Left ventricle myocardium inferior (tissue), 1 donor: ENCODE measurements at regions not wholly inside any gene's neighbourhood (a gene's known extent, or its start where the extent isn't known, plus 50 kb on each side); places are given as distances from the start of the nearest gene placed in this dataset.
"Not testable (repeated sequence)": the region's sequence is repeated elsewhere in the genome, so short reads cannot be mapped to it uniquely, and the experiment has no call there.

Experiments
- DNase-seq: peaks from one replicate; pipeline ENCODE4 v3.0.0-alpha.2; 2020
- H3K27ac ChIP-seq: fragments of 200-600 bp; replicated peaks from 2 replicates; pipeline ENCODE4 v1.8.0; 2021
- H3K27me3 ChIP-seq: fragments of 200-600 bp; 2 replicates; pipeline ENCODE4 v1.8.0; 2021; ENCODE audit warnings: low read depth
- H3K36me3 ChIP-seq: fragments of 200-600 bp; 2 replicates; pipeline ENCODE4 v1.8.0; 2021
- H3K4me1 ChIP-seq: fragments of 200-600 bp; 2 replicates; pipeline ENCODE4 v1.8.0; 2021
- H3K4me3 ChIP-seq: fragments of 200-600 bp; 2 replicates; pipeline ENCODE4 v1.8.0; 2021; ENCODE audit warnings: mild to moderate bottlenecking, moderate library complexity
- H3K9me3 ChIP-seq: fragments of 200-600 bp; replicated peaks from 2 replicates; pipeline ENCODE4 v1.8.0; 2021
- intact Hi-C: fragments of 100-400 bp; cut with micrococcal nuclease; formaldehyde crosslinking; loops from one replicate; pipeline ENCODE4 v1.11.0; 2022
- TF ChIP-seq, protein P1 (sequence below): fragments of 200-600 bp; IDR thresholded peaks from 2 replicates; pipeline ENCODE4 v1.8.0; 2021; ENCODE audit warnings: antibody characterized with exemption, mild to moderate bottlenecking, borderline replicate concordance
- donor health status: DM: no; HTN: yes; CAD: no; lungs with severe emphysema.

- DNase-seq: no peak
- Histone ChIP-seq H3K27ac (no peak overlapping the region), H3K9me3 (no peaks in the 10 kb centered on the region), H3K4me1 (no peaks in the 10 kb centered on the region), H3K4me3 (no peak overlapping the region), H3K27me3 (peaks cover 3% of the 10 kb centered on the region), H3K36me3 (no peaks in the 10 kb centered on the region)
- intact Hi-C loops: no loop called here
- TF ChIP-seq, protein P1, sequence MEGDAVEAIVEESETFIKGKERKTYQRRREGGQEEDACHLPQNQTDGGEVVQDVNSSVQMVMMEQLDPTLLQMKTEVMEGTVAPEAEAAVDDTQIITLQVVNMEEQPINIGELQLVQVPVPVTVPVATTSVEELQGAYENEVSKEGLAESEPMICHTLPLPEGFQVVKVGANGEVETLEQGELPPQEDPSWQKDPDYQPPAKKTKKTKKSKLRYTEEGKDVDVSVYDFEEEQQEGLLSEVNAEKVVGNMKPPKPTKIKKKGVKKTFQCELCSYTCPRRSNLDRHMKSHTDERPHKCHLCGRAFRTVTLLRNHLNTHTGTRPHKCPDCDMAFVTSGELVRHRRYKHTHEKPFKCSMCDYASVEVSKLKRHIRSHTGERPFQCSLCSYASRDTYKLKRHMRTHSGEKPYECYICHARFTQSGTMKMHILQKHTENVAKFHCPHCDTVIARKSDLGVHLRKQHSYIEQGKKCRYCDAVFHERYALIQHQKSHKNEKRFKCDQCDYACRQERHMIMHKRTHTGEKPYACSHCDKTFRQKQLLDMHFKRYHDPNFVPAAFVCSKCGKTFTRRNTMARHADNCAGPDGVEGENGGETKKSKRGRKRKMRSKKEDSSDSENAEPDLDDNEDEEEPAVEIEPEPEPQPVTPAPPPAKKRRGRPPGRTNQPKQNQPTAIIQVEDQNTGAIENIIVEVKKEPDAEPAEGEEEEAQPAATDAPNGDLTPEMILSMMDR: no peak
Observed at GRCh38 chr1:157301477-157302198, 163.4 kb upstream of the ETV3 start.

DNA sequence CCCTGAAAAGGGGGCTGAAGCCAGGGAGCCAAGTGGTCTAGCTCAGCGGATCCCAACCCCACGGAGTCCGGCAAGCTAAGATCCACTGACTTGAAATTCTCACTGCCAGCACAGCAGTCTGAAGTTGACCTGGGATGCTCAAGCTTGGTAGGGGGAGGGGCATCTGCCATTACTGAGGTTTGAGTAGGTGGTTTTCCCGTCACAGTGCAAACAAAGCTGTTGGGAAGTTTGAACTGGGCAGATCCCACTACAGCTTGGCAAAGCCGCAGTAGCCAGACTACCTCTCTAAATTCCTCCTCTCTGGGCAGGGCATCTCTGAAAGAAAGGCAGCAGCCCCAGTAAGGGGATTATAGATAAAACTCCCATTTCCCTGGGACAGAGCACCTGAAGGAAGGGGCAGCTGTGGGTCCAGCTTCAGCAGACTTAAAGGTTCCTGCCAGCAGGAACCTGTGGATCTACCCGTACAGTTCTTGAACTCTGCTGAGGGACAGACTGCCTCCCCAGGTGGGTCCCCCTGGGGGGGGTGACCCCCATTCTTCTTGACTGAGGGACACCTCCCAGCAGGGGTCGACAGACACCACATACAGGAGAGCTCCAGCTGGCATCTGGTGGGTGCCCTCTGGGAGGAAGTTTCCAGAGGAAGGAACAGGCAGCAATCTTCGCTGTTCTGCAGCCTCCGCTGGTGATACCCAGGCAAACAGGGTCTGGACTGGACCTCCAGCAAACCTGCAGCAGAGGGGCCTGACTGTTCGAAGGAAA, 156.4 kb upstream of the ETV3 start:
- H3K36me3 ChIP-seq, H3K27ac ChIP-seq, H3K9me3 ChIP-seq, H3K4me1 ChIP-seq, H3K4me3 ChIP-seq, intact Hi-C loops, DNase-seq: not testable (repeated sequence)
- peaks cover 24% of the 10 kb centered on the region for H3K27me3 ChIP-seq

GRCh38 chr1:157292809-157293564, 154.8 kb upstream of the ETV3 start:
- TF ChIP-seq, protein P1: no peak
- no peak overlapping the region for H3K27ac ChIP-seq
- H3K9me3 ChIP-seq: no peaks in the 10 kb centered on the region
- H3K27me3 ChIP-seq: peaks cover 39% of the 10 kb centered on the region
- H3K36me3 ChIP-seq: no peaks in the 10 kb centered on the region
- H3K4me1 ChIP-seq: no peaks in the 10 kb centered on the region
- H3K4me3 ChIP-seq: no peak overlapping the region
- intact Hi-C loops: no loop called here
- no peak for DNase-seq

DNA sequence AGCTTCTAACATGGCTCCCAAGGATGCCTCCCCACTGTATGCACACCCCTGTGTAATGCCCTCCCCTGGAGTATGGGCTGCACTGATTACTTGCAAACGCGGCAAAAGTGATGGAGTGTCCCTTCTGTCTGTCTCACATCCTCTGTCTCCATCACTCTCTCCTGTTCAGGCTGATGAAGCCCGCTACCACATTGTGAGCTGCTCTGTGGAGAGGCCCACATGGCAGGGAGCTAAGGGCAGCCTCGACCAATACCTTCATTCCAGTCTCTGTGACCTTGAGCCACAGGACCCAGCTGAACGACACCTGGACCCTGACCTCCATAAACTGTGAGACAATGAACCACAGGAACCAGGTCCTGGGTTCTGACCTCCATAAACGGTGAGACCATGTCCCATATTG, 154.1 kb upstream of the ETV3 start:
- Histone ChIP-seq H3K36me3 (no peaks in the 10 kb centered on the region), H3K27ac (no peak overlapping the region), H3K4me3 (no peak overlapping the region), H3K9me3 (no peaks in the 10 kb centered on the region), H3K27me3 (peaks cover 45% of the 10 kb centered on the region), H3K4me1 (no peaks in the 10 kb centered on the region)
- DNase-seq: no peak
- TF ChIP-seq, protein P1: no peak
- intact Hi-C loops: no loop called here

GRCh38 chr1:157291083-157291482, 152.9 kb upstream of the ETV3 start:
- Histone ChIP-seq H3K27me3 (peaks cover 57% of the 10 kb centered on the region), H3K36me3 (no peaks in the 10 kb centered on the region), H3K4me1 (no peaks in the 10 kb centered on the region), H3K9me3 (no peaks in the 10 kb centered on the region), H3K27ac (no peak overlapping the region), H3K4me3 (no peak overlapping the region)
- TF ChIP-seq, protein P1: no peak
- no peak for DNase-seq
- intact Hi-C loops: no loop called here
